ENCODE measurements at regions not wholly inside any gene's neighbourhood (a gene's known extent, or its start where the extent isn't known, plus 50 kb on each side); places are given as distances from the start of the nearest gene placed in this dataset.

DNA sequence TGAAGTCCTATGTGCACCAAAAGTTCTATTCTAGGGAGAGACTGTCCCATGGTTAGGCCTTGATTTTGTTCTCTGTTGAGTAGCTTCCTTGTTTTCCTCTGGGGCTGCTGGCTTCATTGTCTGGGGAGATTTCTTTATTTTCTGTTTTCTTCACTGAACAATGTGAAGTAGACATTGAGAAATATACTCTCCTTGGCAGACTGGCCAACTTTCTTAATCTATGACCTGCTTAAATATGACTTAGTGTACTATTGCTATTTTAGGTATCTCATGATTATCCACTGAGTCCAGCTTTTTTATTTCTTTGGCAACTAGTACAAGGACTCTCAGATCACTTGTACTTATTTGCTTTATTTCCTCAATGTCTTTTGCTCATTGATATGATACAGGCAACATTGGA lies 1594.6 kb downstream of the ARAP2 start:
- ChIA-PET RAD21 (ENCODE audit: low non-redundant PET in 1 of 2, low total read pairs in 2 of 2, uncharacterized antibody in 2 of 2, unreplicated experiment in 2 of 2) (no interaction called here), POLR2A (no interaction called here), CTCF (no interaction called here)
- ATAC-seq (no peak), DNase-seq (ENCODE audit: low read depth, low spot score) (no peak)
- intact Hi-C loops (cut with micrococcal nuclease): no loop called here
- BruUV-seq (replicated peaks): no TSS peak
- Histone ChIP-seq H3K4me2 (ENCODE audit: low read length) (no peak overlapping the region), H4K20me1 (ENCODE audit: insufficient read depth) (no peaks in the 10 kb centered on the region), H3K9me3 (ENCODE audit: control insufficient read depth in 1 of 2, insufficient read depth in 1 of 2, low read depth in 1 of 2, low read length in 2 of 2) (no peaks in the 10 kb centered on the region), H3K79me2 (ENCODE audit: insufficient read depth, low read length) (no peaks in the 10 kb centered on the region), H3K27ac (ENCODE audit: low read depth, low read length) (no peak overlapping the region), H3K9me2 (ENCODE audit: insufficient read depth) (no peaks in the 10 kb centered on the region), H3K4me3 (replicated peaks in 1 of 2; ENCODE audit: low read depth in 1 of 2, low read length in 2 of 2) (no peak overlapping the region), H3K9ac (ENCODE audit: low read length) (no peak overlapping the region), H3K27me3 (ENCODE audit: insufficient read depth, low read length) (no peaks in the 10 kb centered on the region), H3K36me3 (ENCODE audit: control insufficient read depth in 1 of 2, insufficient read depth in 2 of 2, low read length in 2 of 2) (no peaks in the 10 kb centered on the region), H2AFZ (ENCODE audit: low read depth, low read length, poor library complexity, severe bottlenecking) (no peak overlapping the region), H3K4me1 (ENCODE audit: control insufficient read depth in 1 of 2, insufficient read depth in 2 of 2, low read length in 2 of 2) (no peaks in the 10 kb centered on the region)
- TF ChIP-seq MAX (IDR thresholded peaks at IDR 0.05) (no peak), CBX3 (IDR thresholded peaks at IDR 0.05; ENCODE audit: low read depth) (no peak), FOSL1 (IDR thresholded peaks at IDR 0.05; ENCODE audit: low read depth) (no peak), POLR2A (IDR thresholded peaks at IDR 0.05; ENCODE audit: borderline replicate concordance, extremely low read depth, insufficient read depth, insufficient read length) (no peak), EZH2phosphoT487 (IDR thresholded peaks at IDR 0.05; ENCODE audit: borderline replicate concordance) (no peak), SRF (IDR thresholded peaks at IDR 0.05; ENCODE audit: low read depth) (no peak), ELF1 (IDR thresholded peaks at IDR 0.05; ENCODE audit: borderline replicate concordance, low read depth) (no peak), EGR1 (IDR thresholded peaks at IDR 0.05; ENCODE audit: low read depth) (no peak), TCF7L2 (IDR thresholded peaks at IDR 0.05; ENCODE audit: borderline replicate concordance, extremely low read depth, insufficient read depth, insufficient read length) (no peak)
- TF ChIP-seq, protein P1, sequence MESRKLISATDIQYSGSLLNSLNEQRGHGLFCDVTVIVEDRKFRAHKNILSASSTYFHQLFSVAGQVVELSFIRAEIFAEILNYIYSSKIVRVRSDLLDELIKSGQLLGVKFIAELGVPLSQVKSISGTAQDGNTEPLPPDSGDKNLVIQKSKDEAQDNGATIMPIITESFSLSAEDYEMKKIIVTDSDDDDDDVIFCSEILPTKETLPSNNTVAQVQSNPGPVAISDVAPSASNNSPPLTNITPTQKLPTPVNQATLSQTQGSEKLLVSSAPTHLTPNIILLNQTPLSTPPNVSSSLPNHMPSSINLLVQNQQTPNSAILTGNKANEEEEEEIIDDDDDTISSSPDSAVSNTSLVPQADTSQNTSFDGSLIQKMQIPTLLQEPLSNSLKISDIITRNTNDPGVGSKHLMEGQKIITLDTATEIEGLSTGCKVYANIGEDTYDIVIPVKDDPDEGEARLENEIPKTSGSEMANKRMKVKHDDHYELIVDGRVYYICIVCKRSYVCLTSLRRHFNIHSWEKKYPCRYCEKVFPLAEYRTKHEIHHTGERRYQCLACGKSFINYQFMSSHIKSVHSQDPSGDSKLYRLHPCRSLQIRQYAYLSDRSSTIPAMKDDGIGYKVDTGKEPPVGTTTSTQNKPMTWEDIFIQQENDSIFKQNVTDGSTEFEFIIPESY (IDR thresholded peaks at IDR 0.05; ENCODE audit: extremely low read depth, insufficient replicate concordance, low read length): no peak
- TF ChIP-seq, protein P2, sequence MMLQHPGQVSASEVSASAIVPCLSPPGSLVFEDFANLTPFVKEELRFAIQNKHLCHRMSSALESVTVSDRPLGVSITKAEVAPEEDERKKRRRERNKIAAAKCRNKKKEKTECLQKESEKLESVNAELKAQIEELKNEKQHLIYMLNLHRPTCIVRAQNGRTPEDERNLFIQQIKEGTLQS (IDR thresholded peaks at IDR 0.05): no peak
- TF ChIP-seq, protein P3, sequence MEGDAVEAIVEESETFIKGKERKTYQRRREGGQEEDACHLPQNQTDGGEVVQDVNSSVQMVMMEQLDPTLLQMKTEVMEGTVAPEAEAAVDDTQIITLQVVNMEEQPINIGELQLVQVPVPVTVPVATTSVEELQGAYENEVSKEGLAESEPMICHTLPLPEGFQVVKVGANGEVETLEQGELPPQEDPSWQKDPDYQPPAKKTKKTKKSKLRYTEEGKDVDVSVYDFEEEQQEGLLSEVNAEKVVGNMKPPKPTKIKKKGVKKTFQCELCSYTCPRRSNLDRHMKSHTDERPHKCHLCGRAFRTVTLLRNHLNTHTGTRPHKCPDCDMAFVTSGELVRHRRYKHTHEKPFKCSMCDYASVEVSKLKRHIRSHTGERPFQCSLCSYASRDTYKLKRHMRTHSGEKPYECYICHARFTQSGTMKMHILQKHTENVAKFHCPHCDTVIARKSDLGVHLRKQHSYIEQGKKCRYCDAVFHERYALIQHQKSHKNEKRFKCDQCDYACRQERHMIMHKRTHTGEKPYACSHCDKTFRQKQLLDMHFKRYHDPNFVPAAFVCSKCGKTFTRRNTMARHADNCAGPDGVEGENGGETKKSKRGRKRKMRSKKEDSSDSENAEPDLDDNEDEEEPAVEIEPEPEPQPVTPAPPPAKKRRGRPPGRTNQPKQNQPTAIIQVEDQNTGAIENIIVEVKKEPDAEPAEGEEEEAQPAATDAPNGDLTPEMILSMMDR (IDR thresholded peaks at IDR 0.05 in 2 of 3, conservative IDR thresholded peaks at IDR 0.05 in 1 of 3; ENCODE audit: borderline replicate concordance in 1 of 3, insufficient read depth in 1 of 3, low read depth in 2 of 3, low read length in 2 of 3): no peak

Data from HCT116 (cell line).